Naive thymus-derived CD8-positive, alpha-beta T cell (primary cell): ENCODE measurements at regions not wholly inside any gene's neighbourhood (a gene's known extent, or its start where the extent isn't known, plus 50 kb on each side); places are given as distances from the start of the nearest gene placed in this dataset.
"Not testable (repeated sequence)": the region's sequence is repeated elsewhere in the genome, so short reads cannot be mapped to it uniquely, and the experiment has no call there.

ENCODE experiments used
- ATAC-seq, 2 donors: fragments of 150-1000 bp; cut with Tn5 transposase in 1 of 2; sonication (Bioruptor Pico), chemical (Tn5 transposase) in 1 of 2; 1 replicate in 1 of 2; 2 replicates in 1 of 2; pipeline ENCODE4 v1.10.0; 2021; ENCODE audit warnings: mild to moderate bottlenecking in 2 of 2, moderate library complexity in 2 of 2
- POLR2A ChIA-PET: fragments of 350-600 bp; sonication (Branson Sonifier 250); formaldehyde crosslinking; loops from one replicate; lab custom pipeline; 2021; ENCODE audit warnings: antibody characterized with exemption; lab: Charles Lee
- DNase-seq, 10 donors: peaks; one replicate each; pipeline versions ENCODE4 v3.0.0 to v3.0.0-alpha.2; 2020 to 2022
- H3K27ac Mint-ChIP-seq, 10 donors: one replicate each; pipeline ENCODE4 v1.8.0; 2020 to 2022; ENCODE audit warnings: mild to moderate bottlenecking in 10 of 10, mixed read lengths in 10 of 10, moderate library complexity in 4 of 10, inconsistent platforms in 1 of 10
- H3K27me3 Mint-ChIP-seq, 5 donors: one replicate each; pipeline ENCODE4 v1.8.0; 2021 to 2022; ENCODE audit warnings: mixed read lengths in 5 of 5
- H3K36me3 Mint-ChIP-seq, 3 donors: one replicate each; pipeline ENCODE4 v1.8.0; 2020 to 2022; ENCODE audit warnings: mixed read lengths in 3 of 3, mild to moderate bottlenecking in 2 of 3, inconsistent platforms in 1 of 3
- H3K4me1 Mint-ChIP-seq, 4 donors: one replicate each; pipeline ENCODE4 v1.8.0; 2021 to 2022; ENCODE audit warnings: mixed read lengths in 4 of 4
- H3K4me3 Mint-ChIP-seq, 10 donors: one replicate each; pipeline ENCODE4 v1.8.0; 2020 to 2022; ENCODE audit warnings: mild to moderate bottlenecking in 10 of 10, mixed read lengths in 10 of 10, moderate library complexity in 6 of 10, inconsistent platforms in 1 of 10
- H3K9me3 Mint-ChIP-seq, 9 donors: one replicate each; pipeline ENCODE4 v1.8.0; 2020 to 2022; ENCODE audit warnings: mixed read lengths in 9 of 9, mild to moderate bottlenecking in 3 of 9, inconsistent platforms in 1 of 9, moderate library complexity in 1 of 9

GRCh38 chr4:27126895-27127294 lies 266.3 kb downstream of the STIM2 start:
- DNase-seq, H3K4me3 Mint-ChIP-seq, POLR2A ChIA-PET, H3K4me1 Mint-ChIP-seq, H3K9me3 Mint-ChIP-seq, ATAC-seq, H3K36me3 Mint-ChIP-seq, H3K27ac Mint-ChIP-seq: not testable (repeated sequence)
- H3K27me3 Mint-ChIP-seq, result peaks cover 0 to 27% (median 9%) of the 10 kb centered on the region in 5 donors

GRCh38 chr4:27128443-27128842 lies 267.8 kb downstream of the STIM2 start:
- Mint-ChIP-seq H3K27me3 (peaks cover under 1 to 24% (median 9%) of the 10 kb centered on the region in 5 donors), H3K27ac (no peak overlapping the region), H3K4me1 (no peaks in the 10 kb centered on the region), H3K36me3 (peaks cover 0 to under 1% (median 0%) of the 10 kb centered on the region in 3 donors), H3K9me3 (peaks cover 0 to 5% (median 1%) of the 10 kb centered on the region in 9 donors), H3K4me3 (no peak overlapping the region)
- DNase-seq (no peak), ATAC-seq (no peak)
- POLR2A ChIA-PET, result no interaction called here

- H3K4me3 Mint-ChIP-seq, result no peak overlapping the region
- no peak overlapping the region for H3K27ac Mint-ChIP-seq
- H3K36me3 Mint-ChIP-seq, result peaks cover 0 to 10% (median 0%) of the 10 kb centered on the region in 3 donors
- POLR2A ChIA-PET, result no interaction called here
- peaks cover 0 to 21% (median 8%) of the 10 kb centered on the region in 5 donors for H3K27me3 Mint-ChIP-seq
- no peaks in the 10 kb centered on the region for H3K4me1 Mint-ChIP-seq
- no peak for DNase-seq
- peaks cover 0 to 16% (median 8%) of the 10 kb centered on the region in 9 donors for H3K9me3 Mint-ChIP-seq
- no peak for ATAC-seq
These were observed 269.3 kb downstream of the STIM2 start for GRCh38 chr4:27129871-27130366.

DNA sequence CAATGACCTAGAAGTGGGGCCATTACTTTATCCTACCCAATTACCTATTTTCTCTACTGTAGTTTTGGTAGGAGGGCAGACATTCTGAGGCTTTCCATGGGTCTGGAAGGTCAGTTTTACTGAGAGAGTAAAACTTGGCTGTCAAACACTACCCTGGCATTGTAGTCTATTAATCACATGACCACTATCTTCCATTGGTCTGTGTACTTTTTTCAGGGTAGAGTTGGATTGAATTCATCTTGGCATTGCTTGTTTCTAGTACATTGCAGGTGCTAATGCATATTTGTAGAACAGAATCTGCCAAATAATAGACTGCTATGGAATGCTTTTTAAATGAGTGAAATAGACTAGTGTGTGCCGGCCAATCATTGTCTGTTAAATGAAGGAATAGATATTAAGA lies 271.9 kb downstream of the STIM2 start:
- H3K9me3 Mint-ChIP-seq, result peaks cover 0 to 18% (median 15%) of the 10 kb centered on the region in 9 donors
- no peak for ATAC-seq
- H3K4me3 Mint-ChIP-seq, result no peak overlapping the region
- DNase-seq, result no peak
- no peaks in the 10 kb centered on the region for H3K4me1 Mint-ChIP-seq
- peaks cover 0 to 13% (median 5%) of the 10 kb centered on the region in 5 donors for H3K27me3 Mint-ChIP-seq
- no peak overlapping the region for H3K27ac Mint-ChIP-seq
- H3K36me3 Mint-ChIP-seq, result peaks cover 0 to 10% (median 0%) of the 10 kb centered on the region in 3 donors
- POLR2A ChIA-PET, result no interaction called here

GRCh38 chr4:27140486-27140885 lies 279.8 kb downstream of the STIM2 start:
- peaks cover 0 to 19% (median 3%) of the 10 kb centered on the region in 9 donors for H3K9me3 Mint-ChIP-seq
- H3K27me3 Mint-ChIP-seq, result peaks cover 0 to 12% (median 0%) of the 10 kb centered on the region in 5 donors
- H3K27ac Mint-ChIP-seq, result no peak overlapping the region
- ATAC-seq (no peak), DNase-seq (no peak)
- no peak overlapping the region for H3K4me3 Mint-ChIP-seq
- no peaks in the 10 kb centered on the region for H3K36me3 Mint-ChIP-seq
- H3K4me1 Mint-ChIP-seq, result no peaks in the 10 kb centered on the region
- POLR2A ChIA-PET, result no interaction called here

DNA sequence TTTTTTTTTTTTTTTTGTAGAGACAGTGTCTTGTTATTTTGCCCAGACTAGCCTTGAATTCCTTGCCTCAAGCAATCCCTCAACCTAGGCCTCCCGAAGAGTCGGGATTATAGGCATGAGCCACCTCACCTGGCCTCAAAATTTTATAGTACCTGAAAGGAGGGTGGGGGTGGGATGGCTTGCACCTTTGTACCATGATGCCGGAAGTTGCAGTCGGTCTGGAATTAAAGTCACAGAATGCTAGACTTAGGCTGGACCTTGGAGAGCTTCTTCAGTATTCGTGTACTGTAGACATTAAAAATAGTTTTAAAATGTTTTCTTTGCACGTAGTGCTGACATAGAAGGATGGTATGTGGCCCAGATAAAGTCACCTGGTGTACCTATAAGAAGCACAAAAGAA lies 280.9 kb downstream of the STIM2 start:
- Mint-ChIP-seq H3K27me3 (peaks cover 0 to 12% (median 4%) of the 10 kb centered on the region in 5 donors), H3K36me3 (peaks cover 0 to 2% (median 0%) of the 10 kb centered on the region in 3 donors), H3K27ac (no peak overlapping the region), H3K4me3 (no peak overlapping the region), H3K4me1 (no peaks in the 10 kb centered on the region), H3K9me3 (peaks cover 0 to 12% (median 5%) of the 10 kb centered on the region in 9 donors)
- DNase-seq (no peak), ATAC-seq (no peak)
- POLR2A ChIA-PET, result no interaction called here

- no peak overlapping the region for H3K27ac Mint-ChIP-seq
- H3K36me3 Mint-ChIP-seq, result peaks cover 0 to 11% (median 0%) of the 10 kb centered on the region in 3 donors
- no peak for ATAC-seq
- no peaks in the 10 kb centered on the region for H3K4me1 Mint-ChIP-seq
- H3K4me3 Mint-ChIP-seq, result no peak overlapping the region
- POLR2A ChIA-PET, result no interaction called here
- DNase-seq, result no peak
- peaks cover 0 to 17% (median 4%) of the 10 kb centered on the region in 9 donors for H3K9me3 Mint-ChIP-seq
- peaks cover 0 to 12% (median 6%) of the 10 kb centered on the region in 5 donors for H3K27me3 Mint-ChIP-seq
These were observed 282.2 kb downstream of the STIM2 start for GRCh38 chr4:27142841-27143240.

- Mint-ChIP-seq H3K27me3 (peaks cover 0 to 12% (median 7%) of the 10 kb centered on the region in 5 donors), H3K9me3 (peaks cover 0 to 12% (median 5%) of the 10 kb centered on the region in 9 donors), H3K27ac (peak overlapping the region in 1 of 10 donors; percentile 7), H3K4me1 (no peaks in the 10 kb centered on the region), H3K36me3 (peaks cover 0 to 11% (median 0%) of the 10 kb centered on the region in 3 donors), H3K4me3 (no peak overlapping the region)
- ATAC-seq (no peak), DNase-seq (no peak)
- POLR2A ChIA-PET, result no interaction called here
These were observed 285.0 kb downstream of the STIM2 start for GRCh38 chr4:27145597-27145996.

DNA sequence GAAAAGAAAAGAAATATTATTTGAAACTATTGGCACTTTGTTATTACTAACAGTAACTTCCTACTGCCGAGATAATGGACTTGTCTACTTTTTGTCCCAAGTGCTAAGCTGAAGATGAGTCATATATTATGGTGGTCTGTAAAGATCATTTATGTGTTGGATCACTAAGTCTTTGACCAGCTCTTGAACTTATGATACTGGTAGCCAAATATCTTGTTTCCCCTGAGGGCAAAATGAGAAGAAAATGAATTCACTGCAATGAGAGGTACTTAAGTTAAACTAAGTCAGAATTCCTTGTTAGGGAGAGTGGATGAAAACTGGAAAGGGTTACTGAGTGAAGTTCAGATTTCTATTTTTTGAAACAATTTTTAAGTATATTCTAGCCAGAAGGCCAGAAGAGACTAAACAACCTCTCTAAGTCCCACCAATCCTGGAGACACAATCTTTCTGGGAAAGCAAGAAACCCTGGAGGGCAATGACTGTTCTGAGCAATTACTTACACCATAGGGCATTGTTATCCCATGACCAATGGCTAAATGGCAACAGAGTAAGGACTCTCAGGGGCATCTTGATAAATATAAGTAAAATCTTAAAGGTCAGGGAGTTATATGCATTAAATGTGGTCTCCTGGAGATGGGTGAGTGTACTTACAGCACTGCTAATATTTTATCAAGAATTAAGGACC lies 287.7 kb downstream of the STIM2 start:
- DNase-seq, result no peak
- peaks cover 0 to 11% (median 0%) of the 10 kb centered on the region in 3 donors for H3K36me3 Mint-ChIP-seq
- POLR2A ChIA-PET, result no interaction called here
- H3K27me3 Mint-ChIP-seq, result peaks cover 0 to 15% (median 7%) of the 10 kb centered on the region in 5 donors
- no peaks in the 10 kb centered on the region for H3K4me1 Mint-ChIP-seq
- no peak overlapping the region for H3K27ac Mint-ChIP-seq
- ATAC-seq, result no peak
- no peak overlapping the region for H3K4me3 Mint-ChIP-seq
- peaks cover 0 to 12% (median 5%) of the 10 kb centered on the region in 9 donors for H3K9me3 Mint-ChIP-seq

DNA sequence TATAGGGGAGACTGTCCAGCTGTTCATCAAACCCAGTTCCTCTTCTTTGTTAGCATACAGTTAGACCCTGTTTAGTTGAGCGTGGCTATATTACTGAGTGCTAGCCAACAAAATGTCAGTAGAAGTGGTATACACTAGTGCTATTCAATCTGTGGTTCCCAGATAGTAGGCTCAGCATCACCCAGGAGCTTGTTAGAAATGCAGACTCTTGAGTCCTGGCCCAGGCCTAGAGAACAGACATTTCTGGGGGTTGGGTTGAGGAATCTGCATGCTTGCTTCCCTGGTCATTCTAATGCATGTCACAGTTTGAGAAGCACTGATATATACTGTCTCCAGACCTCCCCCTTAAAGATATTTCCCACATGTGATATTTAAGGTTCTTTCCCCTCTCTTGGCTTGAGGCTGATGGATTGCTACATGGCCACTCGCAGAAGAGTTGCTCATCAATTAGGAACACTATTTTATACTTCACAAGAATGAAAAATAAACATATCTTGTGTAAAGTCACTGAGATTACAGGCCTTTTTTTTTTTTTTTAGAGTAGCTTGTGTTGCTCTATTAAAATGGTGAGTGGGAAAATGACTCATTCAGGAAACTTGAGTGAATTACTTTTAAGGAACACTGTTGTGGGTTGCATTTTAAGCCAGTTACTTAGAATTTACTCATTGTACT lies 289.0 kb downstream of the STIM2 start:
- Mint-ChIP-seq H3K9me3 (peaks cover 0 to 12% (median 5%) of the 10 kb centered on the region in 9 donors), H3K27me3 (peaks cover 0 to 17% (median 5%) of the 10 kb centered on the region in 5 donors), H3K27ac (no peak overlapping the region), H3K4me3 (no peak overlapping the region), H3K4me1 (no peaks in the 10 kb centered on the region), H3K36me3 (peaks cover 0 to 11% (median 0%) of the 10 kb centered on the region in 3 donors)
- ATAC-seq (no peak), DNase-seq (no peak)
- POLR2A ChIA-PET, result no interaction called here

- POLR2A ChIA-PET, result no interaction called here
- no peak for DNase-seq
- no peaks in the 10 kb centered on the region for H3K36me3 Mint-ChIP-seq
- peaks cover 7 to 22% (median 20%) of the 10 kb centered on the region in 5 donors for H3K27me3 Mint-ChIP-seq
- ATAC-seq, result no peak
- no peaks in the 10 kb centered on the region for H3K4me1 Mint-ChIP-seq
- H3K4me3 Mint-ChIP-seq, result no peak overlapping the region
- no peak overlapping the region for H3K27ac Mint-ChIP-seq
- peaks cover 0 to 9% (median 2%) of the 10 kb centered on the region in 9 donors for H3K9me3 Mint-ChIP-seq
These were observed 292.1 kb downstream of the STIM2 start for GRCh38 chr4:27152703-27153102.

DNA sequence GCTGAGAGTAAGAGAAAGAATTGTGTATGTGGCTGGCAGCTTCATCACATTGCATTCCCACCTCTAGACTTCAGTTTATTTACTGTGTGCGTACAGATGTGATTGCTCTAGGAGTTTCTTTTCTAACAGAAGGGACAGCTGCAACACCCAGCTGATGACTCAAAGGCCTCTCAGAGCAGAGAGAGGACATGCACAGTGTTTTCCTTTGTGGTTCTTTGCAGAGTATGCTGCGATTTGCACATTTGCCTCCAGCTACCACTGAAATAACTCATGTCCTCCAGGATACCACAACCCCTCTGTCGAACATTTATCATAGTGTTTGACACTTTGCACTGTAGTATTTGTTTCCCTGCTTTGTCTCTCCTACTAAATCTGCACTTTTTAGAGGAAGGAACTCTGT lies 294.1 kb downstream of the STIM2 start:
- peaks cover 7 to 23% (median 20%) of the 10 kb centered on the region in 5 donors for H3K27me3 Mint-ChIP-seq

GRCh38 chr4:27161191-27161590 lies 300.6 kb downstream of the STIM2 start:
- no peak overlapping the region for H3K27ac Mint-ChIP-seq
- H3K4me1 Mint-ChIP-seq, result no peaks in the 10 kb centered on the region
- peaks cover 0 to 19% (median 0%) of the 10 kb centered on the region in 9 donors for H3K9me3 Mint-ChIP-seq
- peaks cover 3 to 17% (median 6%) of the 10 kb centered on the region in 5 donors for H3K27me3 Mint-ChIP-seq
- DNase-seq (no peak), ATAC-seq (no peak)
- POLR2A ChIA-PET, result no interaction called here
- no peak overlapping the region for H3K4me3 Mint-ChIP-seq
- no peaks in the 10 kb centered on the region for H3K36me3 Mint-ChIP-seq

More for the DNA sequence above, 294.1 kb downstream of the STIM2 start:
- DNase-seq, result no peak
- no peak overlapping the region for H3K4me3 Mint-ChIP-seq
- POLR2A ChIA-PET, result no interaction called here
- no peaks in the 10 kb centered on the region for H3K36me3 Mint-ChIP-seq
- no peak overlapping the region for H3K27ac Mint-ChIP-seq
- H3K9me3 Mint-ChIP-seq, result peaks cover 0 to 9% (median 0%) of the 10 kb centered on the region in 9 donors
- no peak for ATAC-seq
- no peaks in the 10 kb centered on the region for H3K4me1 Mint-ChIP-seq
